Panc1 (cell line): ENCODE measurements at regions not wholly inside any gene's neighbourhood (a gene's known extent, or its start where the extent isn't known, plus 50 kb on each side); places are given as distances from the start of the nearest gene placed in this dataset.

Experiments used
- ATAC-seq: fragments of 200-7000 bp; cut with Tn5 transposase; 2 replicates; pipeline ENCODE4 v1.9.1; 2020; ENCODE audit warnings: mild to moderate bottlenecking, moderate library complexity
- BruUV-seq: library from RNA; stranded (reverse); fragments of 400-500 nt; replicated peaks from 2 replicates; lab custom pipeline; 2021; lab: Mats Ljungman, UMichigan
- CTCF ChIA-PET: fragments of 300-600 bp; sonication (Branson Sonifier 250); formaldehyde crosslinking; loops from one replicate; lab custom pipeline; 2022; ENCODE audit warnings: antibody characterized with exemption; lab: Charles Lee
- POLR2A ChIA-PET: fragments of 300-600 bp; sonication (Branson Sonifier 250); formaldehyde crosslinking; loops from one replicate; lab custom pipeline; 2022; ENCODE audit warnings: antibody characterized with exemption; lab: Charles Lee
- DNase-seq: peaks from one replicate; pipeline ENCODE4 v3.0.0-alpha.2; 2010; ENCODE audit warnings: low read depth, low spot score
- H3K27ac ChIP-seq: 2 replicates; pipeline ENCODE4 v1.5.1; 2011; ENCODE audit warnings: mild to moderate bottlenecking, low read length, inconsistent platforms
- H3K27me3 ChIP-seq: fragments of 200-500 bp; sonication (Bioruptor generic); 2 replicates; pipeline ENCODE4 v1.6.0; 2014; ENCODE audit warnings: low read length, inconsistent platforms; ENCODE audit not compliant: control insufficient read depth, insufficient read depth
- H3K36me3 ChIP-seq: fragments of 200-500 bp; sonication (Bioruptor generic); 2 replicates; pipeline ENCODE4 v1.5.1; 2014; ENCODE audit warnings: inconsistent platforms, mild to moderate bottlenecking, low read length, moderate library complexity; ENCODE audit not compliant: control insufficient read depth, insufficient read depth
- H3K4me1 ChIP-seq: 2 replicates; pipeline ENCODE4 v1.5.1; 2011; ENCODE audit warnings: inconsistent platforms, mild to moderate bottlenecking, low read length, moderate library complexity; ENCODE audit not compliant: control insufficient read depth, insufficient read depth
- H3K4me3 ChIP-seq, 2 experiments: 2 replicates each; pipeline ENCODE4 v1.5.1; 2011 to 2012; ENCODE audit warnings: low read depth in 2 of 2, low read length in 2 of 2, mild to moderate bottlenecking in 2 of 2, inconsistent platforms in 1 of 2, moderate library complexity in 1 of 2
- H3K9me3 ChIP-seq: fragments of 200-500 bp; sonication (Bioruptor generic); 2 replicates; pipeline ENCODE4 v1.5.1; 2014; ENCODE audit warnings: low read depth, mild to moderate bottlenecking, inconsistent platforms, low read length, moderate library complexity; ENCODE audit not compliant: control insufficient read depth, insufficient read depth
- POLR2AphosphoS5 ChIP-seq: IDR thresholded peaks from 2 replicates; pipeline ENCODE4 v1.6.1; 2012; ENCODE audit warnings: mild to moderate bottlenecking, low read depth, low read length, moderate library complexity
- SIN3A ChIP-seq: IDR thresholded peaks from 2 replicates; pipeline ENCODE4 v1.6.1; 2012; ENCODE audit warnings: low read depth, mild to moderate bottlenecking, low read length, moderate library complexity, borderline replicate concordance; ENCODE audit not compliant: insufficient read depth
- TCF7L2 ChIP-seq: IDR thresholded peaks from 2 replicates; pipeline ENCODE4 v1.6.1; 2011; ENCODE audit warnings: mild to moderate bottlenecking, low read depth, low read length, inconsistent platforms
- in situ Hi-C: cut with HindIII; loops from 2 replicates; pipeline ENCODE4 v1.10.0; 2016; ENCODE audit warnings: low sequenced_read_pairs, low pct_unique_long_range_greater_than_20kb
- intact Hi-C: fragments of 100-400 bp; cut with micrococcal nuclease; formaldehyde crosslinking; loops from one replicate; pipeline ENCODE4 v1.10.0; 2022; ENCODE audit not compliant: unreplicated experiment
- TF ChIP-seq, protein P1 (sequence below): fragments of 450-650 bp; IDR thresholded peaks from 2 replicates; pipeline ENCODE4 v1.5.1; 2017; ENCODE audit warnings: mild to moderate bottlenecking
- TF ChIP-seq, protein P2 (sequence below), 2 experiments: IDR thresholded peaks; 2 replicates each; pipeline ENCODE4 v1.6.1; 2011 to 2012; ENCODE audit warnings: low read depth in 2 of 2, control low read depth in 1 of 2, low read length in 1 of 2, mild to moderate bottlenecking in 1 of 2, moderate library complexity in 1 of 2; ENCODE audit not compliant: insufficient read depth in 1 of 2

DNA sequence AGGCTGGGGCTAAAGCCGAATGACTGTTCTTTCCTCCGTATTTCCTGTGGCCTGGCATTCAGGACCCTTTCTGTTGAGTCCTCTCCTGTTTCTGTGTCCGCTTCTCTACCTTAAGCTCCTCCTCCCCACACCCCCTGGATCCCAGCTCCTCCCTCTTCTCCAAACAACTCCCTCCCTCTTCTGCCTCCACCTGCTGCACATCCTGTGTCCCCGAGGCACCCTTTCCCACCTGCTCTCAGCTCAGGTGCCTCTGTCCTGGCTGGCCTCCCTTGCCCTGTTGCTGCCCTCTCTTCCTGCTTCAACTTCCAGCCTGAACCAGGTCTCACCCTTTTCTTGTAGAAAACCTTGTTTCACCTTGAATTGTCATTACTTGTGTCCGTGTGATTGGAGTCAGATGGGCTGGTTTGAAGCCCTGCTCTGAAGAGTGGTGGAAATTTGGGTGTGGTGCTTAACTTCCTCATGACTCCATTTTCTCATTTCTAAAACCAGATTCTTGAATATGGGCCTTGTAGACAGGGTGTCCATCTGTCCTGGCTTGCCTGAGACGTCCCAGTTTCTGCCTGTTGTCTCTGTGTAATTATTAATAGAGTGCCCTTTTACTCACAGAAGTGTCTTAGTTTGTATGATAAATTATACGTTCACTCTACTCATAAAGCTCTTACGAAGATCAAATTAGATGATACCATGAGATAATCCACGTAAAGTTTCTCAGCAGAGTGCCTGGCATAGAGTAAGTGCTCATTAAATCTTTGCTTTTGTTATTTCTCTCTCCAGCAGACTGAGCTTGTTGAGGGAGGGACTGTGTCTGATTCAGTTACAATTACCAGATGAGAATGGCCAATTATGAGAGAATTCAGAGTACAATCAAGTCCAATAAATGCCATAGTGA, 58.9 kb upstream of the TRABD2B start:
- BruUV-seq, result no TSS peak
- in situ Hi-C loops, result no loop called here
- no peaks in the 10 kb centered on the region for H3K9me3 ChIP-seq
- DNase-seq (no peak), ATAC-seq (no peak)
- H3K36me3 ChIP-seq, result no peaks in the 10 kb centered on the region
- intact Hi-C loops, result loop anchor here (5.0 kb wide), 1 partner anchor 59 kb away; the partner anchor contains the start of gene TRABD2B
- CTCF ChIA-PET, result no interaction called here
- POLR2A ChIA-PET, result no interaction called here
- no peak overlapping the region for H3K27ac ChIP-seq
- no peaks in the 10 kb centered on the region for H3K4me1 ChIP-seq
- TF ChIP-seq SIN3A, result no peak
- TF ChIP-seq TCF7L2, result no peak
- TF ChIP-seq, protein P1, sequence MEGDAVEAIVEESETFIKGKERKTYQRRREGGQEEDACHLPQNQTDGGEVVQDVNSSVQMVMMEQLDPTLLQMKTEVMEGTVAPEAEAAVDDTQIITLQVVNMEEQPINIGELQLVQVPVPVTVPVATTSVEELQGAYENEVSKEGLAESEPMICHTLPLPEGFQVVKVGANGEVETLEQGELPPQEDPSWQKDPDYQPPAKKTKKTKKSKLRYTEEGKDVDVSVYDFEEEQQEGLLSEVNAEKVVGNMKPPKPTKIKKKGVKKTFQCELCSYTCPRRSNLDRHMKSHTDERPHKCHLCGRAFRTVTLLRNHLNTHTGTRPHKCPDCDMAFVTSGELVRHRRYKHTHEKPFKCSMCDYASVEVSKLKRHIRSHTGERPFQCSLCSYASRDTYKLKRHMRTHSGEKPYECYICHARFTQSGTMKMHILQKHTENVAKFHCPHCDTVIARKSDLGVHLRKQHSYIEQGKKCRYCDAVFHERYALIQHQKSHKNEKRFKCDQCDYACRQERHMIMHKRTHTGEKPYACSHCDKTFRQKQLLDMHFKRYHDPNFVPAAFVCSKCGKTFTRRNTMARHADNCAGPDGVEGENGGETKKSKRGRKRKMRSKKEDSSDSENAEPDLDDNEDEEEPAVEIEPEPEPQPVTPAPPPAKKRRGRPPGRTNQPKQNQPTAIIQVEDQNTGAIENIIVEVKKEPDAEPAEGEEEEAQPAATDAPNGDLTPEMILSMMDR, result no peak
- TF ChIP-seq, protein P2, sequence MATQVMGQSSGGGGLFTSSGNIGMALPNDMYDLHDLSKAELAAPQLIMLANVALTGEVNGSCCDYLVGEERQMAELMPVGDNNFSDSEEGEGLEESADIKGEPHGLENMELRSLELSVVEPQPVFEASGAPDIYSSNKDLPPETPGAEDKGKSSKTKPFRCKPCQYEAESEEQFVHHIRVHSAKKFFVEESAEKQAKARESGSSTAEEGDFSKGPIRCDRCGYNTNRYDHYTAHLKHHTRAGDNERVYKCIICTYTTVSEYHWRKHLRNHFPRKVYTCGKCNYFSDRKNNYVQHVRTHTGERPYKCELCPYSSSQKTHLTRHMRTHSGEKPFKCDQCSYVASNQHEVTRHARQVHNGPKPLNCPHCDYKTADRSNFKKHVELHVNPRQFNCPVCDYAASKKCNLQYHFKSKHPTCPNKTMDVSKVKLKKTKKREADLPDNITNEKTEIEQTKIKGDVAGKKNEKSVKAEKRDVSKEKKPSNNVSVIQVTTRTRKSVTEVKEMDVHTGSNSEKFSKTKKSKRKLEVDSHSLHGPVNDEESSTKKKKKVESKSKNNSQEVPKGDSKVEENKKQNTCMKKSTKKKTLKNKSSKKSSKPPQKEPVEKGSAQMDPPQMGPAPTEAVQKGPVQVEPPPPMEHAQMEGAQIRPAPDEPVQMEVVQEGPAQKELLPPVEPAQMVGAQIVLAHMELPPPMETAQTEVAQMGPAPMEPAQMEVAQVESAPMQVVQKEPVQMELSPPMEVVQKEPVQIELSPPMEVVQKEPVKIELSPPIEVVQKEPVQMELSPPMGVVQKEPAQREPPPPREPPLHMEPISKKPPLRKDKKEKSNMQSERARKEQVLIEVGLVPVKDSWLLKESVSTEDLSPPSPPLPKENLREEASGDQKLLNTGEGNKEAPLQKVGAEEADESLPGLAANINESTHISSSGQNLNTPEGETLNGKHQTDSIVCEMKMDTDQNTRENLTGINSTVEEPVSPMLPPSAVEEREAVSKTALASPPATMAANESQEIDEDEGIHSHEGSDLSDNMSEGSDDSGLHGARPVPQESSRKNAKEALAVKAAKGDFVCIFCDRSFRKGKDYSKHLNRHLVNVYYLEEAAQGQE (IDR thresholded peaks at IDR 0.05; ENCODE audit: insufficient read depth in 1 of 2, low read depth in 2 of 2, low read length in 1 of 2), result no peak
- no peak for TF ChIP-seq POLR2AphosphoS5
- H3K27me3 ChIP-seq, result no peaks in the 10 kb centered on the region; the same call in 1 of the 2 replicates
- no peak overlapping the region for H3K4me3 ChIP-seq

DNA sequence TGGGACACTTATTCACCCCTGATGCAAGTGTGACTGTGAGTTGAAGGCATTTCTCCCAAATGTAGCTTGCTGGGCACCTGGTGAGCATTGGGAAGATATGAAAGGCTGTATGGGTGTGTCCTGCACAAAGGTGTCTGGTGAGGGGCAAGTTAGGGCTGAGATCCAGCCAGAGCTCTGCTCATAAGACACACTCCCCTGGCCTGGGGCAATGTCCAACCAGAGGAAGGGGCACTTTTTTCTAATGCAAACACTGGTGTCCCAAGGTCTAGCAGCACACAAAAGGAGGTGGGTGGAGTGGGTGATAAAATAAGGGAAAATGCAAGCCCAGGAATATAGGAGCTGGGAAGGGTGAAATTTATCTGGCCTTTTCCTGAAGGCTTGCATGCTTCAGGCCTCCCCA, 57.0 kb upstream of the TRABD2B start:
- no peak for ATAC-seq
- intact Hi-C loops (no loop called here), in situ Hi-C loops (no loop called here)
- ChIA-PET POLR2A (no interaction called here), CTCF (no interaction called here)
- Histone ChIP-seq H3K27ac (no peak overlapping the region), H3K36me3 (no peaks in the 10 kb centered on the region), H3K9me3 (no peaks in the 10 kb centered on the region), H3K4me3 (no peak overlapping the region), H3K4me1 (no peaks in the 10 kb centered on the region), H3K27me3 (no peaks in the 10 kb centered on the region; the same call in 1 of the 2 replicates)
- no TSS peak for BruUV-seq
- TF ChIP-seq TCF7L2 (no peak), POLR2AphosphoS5 (no peak), SIN3A (no peak)
- TF ChIP-seq, protein P1, result no peak
- TF ChIP-seq, protein P2 (IDR thresholded peaks at IDR 0.05; ENCODE audit: insufficient read depth in 1 of 2, low read depth in 2 of 2, low read length in 1 of 2), result no peak
- no peak for DNase-seq
